SK-N-SH treated with all-trans-retinoic acid at 6 μM for 48 hours (cell line): ENCODE measurements at regions not wholly inside any gene's neighbourhood (a gene's known extent, or its start where the extent isn't known, plus 50 kb on each side); places are given as distances from the start of the nearest gene placed in this dataset.

ENCODE experiments used
- ATAC-seq: fragments of 200-7000 bp; cut with Tn5 transposase; 3 replicates; pipeline ENCODE4 v1.9.1; 2020; ENCODE audit warnings: mild to moderate bottlenecking, moderate library complexity
- ARNTL ChIP-seq: fragments of 450-650 bp; formaldehyde crosslinking; IDR thresholded peaks from 2 replicates; pipeline ENCODE4 v1.5.0; 2020; ENCODE audit warnings: low read depth, mild to moderate bottlenecking, moderate library complexity, borderline replicate concordance
- BACH2 ChIP-seq: fragments of 250-450 bp; sonication (Bioruptor Pico); IDR thresholded peaks from 2 replicates; pipeline ENCODE4 v1.9.0; 2021; ENCODE audit warnings: mild to moderate bottlenecking, borderline replicate concordance
- CSDC2 ChIP-seq: fragments of 250-450 bp; sonication (Bioruptor Pico); IDR thresholded peaks from 2 replicates; pipeline ENCODE4 v1.5.0; 2020; ENCODE audit warnings: mild to moderate bottlenecking, moderate library complexity
- ESRRG ChIP-seq: fragments of 250-450 bp; sonication (Bioruptor Pico); IDR thresholded peaks from 2 replicates; pipeline ENCODE4 v1.6.1; 2021; ENCODE audit warnings: mild to moderate bottlenecking
- GLIS3 ChIP-seq: fragments of 250-450 bp; sonication (Bioruptor Pico); IDR thresholded peaks from 2 replicates; pipeline ENCODE4 v1.5.0; 2020; ENCODE audit warnings: mild to moderate bottlenecking, moderate library complexity
- ISL1 ChIP-seq: fragments of 250-450 bp; sonication (Bioruptor Pico); IDR thresholded peaks from 2 replicates; pipeline ENCODE4 v2.1.2; 2022; ENCODE audit warnings: mild to moderate bottlenecking, moderate library complexity
- OSR1 ChIP-seq: fragments of 250-450 bp; sonication (Bioruptor Pico); IDR thresholded peaks from 2 replicates; pipeline ENCODE4 v1.8.0; 2022; ENCODE audit warnings: moderate library complexity, mild to moderate bottlenecking, inconsistent platforms
- PPARA ChIP-seq: fragments of 250-450 bp; sonication (Bioruptor Pico); IDR thresholded peaks from 2 replicates; pipeline ENCODE4 v1.5.0; 2020; ENCODE audit warnings: mild to moderate bottlenecking, borderline replicate concordance
- RARB ChIP-seq: fragments of 250-450 bp; sonication (Bioruptor Pico); IDR thresholded peaks from 2 replicates; pipeline ENCODE4 v1.8.0; 2021; ENCODE audit warnings: mild to moderate bottlenecking, moderate library complexity
- TCF4 ChIP-seq: fragments of 250-450 bp; sonication (Bioruptor Pico); IDR thresholded peaks from 2 replicates; pipeline ENCODE4 v1.8.0; 2021; ENCODE audit warnings: mild to moderate bottlenecking, moderate library complexity, borderline replicate concordance
- TOX ChIP-seq: fragments of 250-450 bp; sonication (Bioruptor Pico); IDR thresholded peaks from 2 replicates; pipeline ENCODE4 v1.8.0; 2021; ENCODE audit warnings: mild to moderate bottlenecking, moderate library complexity, borderline replicate concordance
- ZC3H10 ChIP-seq: fragments of 250-450 bp; sonication (Bioruptor Pico); IDR thresholded peaks from 2 replicates; pipeline ENCODE4 v1.5.1; 2021; ENCODE audit warnings: mild to moderate bottlenecking, moderate library complexity
- ZFP3 ChIP-seq: fragments of 250-450 bp; sonication (Bioruptor Pico); IDR thresholded peaks from 2 replicates; pipeline ENCODE4 v1.5.0; 2020; ENCODE audit warnings: mild to moderate bottlenecking, moderate library complexity
- ZFP30 ChIP-seq: fragments of 450-650 bp; formaldehyde crosslinking; IDR thresholded peaks from 2 replicates; pipeline ENCODE4 v1.5.0; 2022; ENCODE audit warnings: mild to moderate bottlenecking, moderate library complexity
- ZNF565 ChIP-seq: fragments of 450-650 bp; formaldehyde crosslinking; conservative IDR thresholded peaks from 2 replicates; pipeline ENCODE4 v1.5.0; 2020; ENCODE audit warnings: low read depth, mild to moderate bottlenecking, moderate library complexity
- ZNF70 ChIP-seq: fragments of 450-650 bp; formaldehyde crosslinking; IDR thresholded peaks from 2 replicates; pipeline ENCODE4 v1.5.0; 2020; ENCODE audit warnings: mild to moderate bottlenecking, moderate library complexity
- ZNF8 ChIP-seq: fragments of 450-650 bp; formaldehyde crosslinking; IDR thresholded peaks from 2 replicates; pipeline ENCODE4 v1.5.0; 2020; ENCODE audit warnings: mild to moderate bottlenecking, moderate library complexity
- TF ChIP-seq, protein P1 (sequence below): fragments of 250-450 bp; sonication (Bioruptor Pico); IDR thresholded peaks from 2 replicates; pipeline ENCODE4 v1.5.1; 2020; ENCODE audit warnings: low read depth, mild to moderate bottlenecking, moderate library complexity
- TF ChIP-seq, protein P2 (sequence below): fragments of 250-450 bp; sonication (Bioruptor Pico); IDR thresholded peaks from 2 replicates; pipeline ENCODE4 v1.5.0; 2020; ENCODE audit warnings: mild to moderate bottlenecking, moderate library complexity
- TF ChIP-seq, protein P3 (sequence below): fragments of 250-450 bp; sonication (Bioruptor Pico); IDR thresholded peaks from 2 replicates; pipeline ENCODE4 v1.8.0; 2020; ENCODE audit warnings: mild to moderate bottlenecking, moderate library complexity, borderline replicate concordance
- TF ChIP-seq, protein P4 (sequence below): fragments of 250-450 bp; sonication (Bioruptor Pico); IDR thresholded peaks from 2 replicates; pipeline ENCODE4 v1.5.1; 2021; ENCODE audit warnings: mild to moderate bottlenecking, moderate library complexity
- TF ChIP-seq, protein P5 (sequence below): fragments of 250-450 bp; sonication (Bioruptor Pico); IDR thresholded peaks from 2 replicates; pipeline ENCODE4 v1.8.0; 2021; ENCODE audit warnings: low read depth, mild to moderate bottlenecking, moderate library complexity, borderline replicate concordance

DNA sequence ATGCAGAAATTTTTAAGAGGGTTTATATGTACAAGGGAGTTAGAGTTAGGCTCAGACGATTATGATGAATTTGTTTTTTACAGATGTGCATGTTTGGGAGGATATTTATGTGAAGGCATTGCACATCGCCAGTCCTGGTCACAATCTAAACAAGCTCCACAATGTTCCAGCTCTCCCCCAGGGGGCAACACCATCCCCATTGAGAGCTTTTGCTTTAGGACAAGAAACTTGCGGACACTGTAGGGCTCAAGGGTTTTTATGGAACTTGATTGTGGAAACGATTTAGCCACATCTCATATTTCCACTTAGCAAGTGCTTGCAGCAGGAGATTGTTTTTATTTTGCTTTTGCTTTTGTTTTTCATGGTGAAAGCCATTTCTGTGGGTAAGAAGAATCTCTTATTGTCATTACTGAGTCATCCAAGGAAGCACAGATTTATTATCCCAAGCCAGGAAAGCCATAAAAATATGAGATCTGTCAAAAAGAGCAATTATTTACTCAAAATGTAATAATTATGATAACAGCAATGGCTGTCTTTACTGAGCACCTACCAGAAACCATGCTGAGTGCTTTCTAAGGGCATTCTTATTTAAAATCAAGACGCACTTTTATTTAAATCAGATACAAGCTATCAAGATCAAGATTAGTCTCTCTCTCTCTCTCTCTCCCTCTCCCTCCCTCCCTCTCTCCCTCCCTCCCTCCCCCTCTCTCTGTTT is 276.7 kb upstream of the SRRM4 start:
- TF ChIP-seq ESRRG (CRISPR knock-in tag) (no peak), ISL1 (no peak), CSDC2 (no peak), OSR1 (CRISPR knock-in tag) (no peak), ZFP30 (CRISPR knock-in tag) (no peak)
- TF ChIP-seq, protein P1, sequence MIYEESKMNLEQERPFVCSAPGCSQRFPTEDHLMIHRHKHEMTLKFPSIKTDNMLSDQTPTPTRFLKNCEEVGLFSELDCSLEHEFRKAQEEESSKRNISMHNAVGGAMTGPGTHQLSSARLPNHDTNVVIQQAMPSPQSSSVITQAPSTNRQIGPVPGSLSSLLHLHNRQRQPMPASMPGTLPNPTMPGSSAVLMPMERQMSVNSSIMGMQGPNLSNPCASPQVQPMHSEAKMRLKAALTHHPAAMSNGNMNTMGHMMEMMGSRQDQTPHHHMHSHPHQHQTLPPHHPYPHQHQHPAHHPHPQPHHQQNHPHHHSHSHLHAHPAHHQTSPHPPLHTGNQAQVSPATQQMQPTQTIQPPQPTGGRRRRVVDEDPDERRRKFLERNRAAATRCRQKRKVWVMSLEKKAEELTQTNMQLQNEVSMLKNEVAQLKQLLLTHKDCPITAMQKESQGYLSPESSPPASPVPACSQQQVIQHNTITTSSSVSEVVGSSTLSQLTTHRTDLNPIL (CRISPR knock-in tag), result no peak
- ATAC-seq, result no peak

DNA sequence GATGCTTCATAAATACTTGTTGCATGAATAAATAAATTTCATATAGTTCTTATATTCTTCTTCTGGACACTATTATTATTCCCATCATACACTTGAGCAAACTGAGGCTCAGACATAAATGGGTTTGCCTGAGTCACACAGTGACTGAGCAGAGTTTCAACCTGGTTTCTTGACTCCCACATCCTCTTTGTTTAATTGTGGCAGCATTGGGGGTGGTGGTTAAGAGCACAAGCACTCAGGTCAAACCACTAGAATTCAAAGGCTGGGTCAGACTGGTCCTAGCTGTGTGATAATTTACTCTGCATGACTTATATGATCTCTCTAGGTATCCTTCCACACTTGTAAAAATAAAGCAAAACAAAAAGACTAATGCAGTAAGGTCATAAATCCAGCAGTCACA is 274.9 kb upstream of the SRRM4 start:
- ATAC-seq, result no peak
- TF ChIP-seq, protein P2, sequence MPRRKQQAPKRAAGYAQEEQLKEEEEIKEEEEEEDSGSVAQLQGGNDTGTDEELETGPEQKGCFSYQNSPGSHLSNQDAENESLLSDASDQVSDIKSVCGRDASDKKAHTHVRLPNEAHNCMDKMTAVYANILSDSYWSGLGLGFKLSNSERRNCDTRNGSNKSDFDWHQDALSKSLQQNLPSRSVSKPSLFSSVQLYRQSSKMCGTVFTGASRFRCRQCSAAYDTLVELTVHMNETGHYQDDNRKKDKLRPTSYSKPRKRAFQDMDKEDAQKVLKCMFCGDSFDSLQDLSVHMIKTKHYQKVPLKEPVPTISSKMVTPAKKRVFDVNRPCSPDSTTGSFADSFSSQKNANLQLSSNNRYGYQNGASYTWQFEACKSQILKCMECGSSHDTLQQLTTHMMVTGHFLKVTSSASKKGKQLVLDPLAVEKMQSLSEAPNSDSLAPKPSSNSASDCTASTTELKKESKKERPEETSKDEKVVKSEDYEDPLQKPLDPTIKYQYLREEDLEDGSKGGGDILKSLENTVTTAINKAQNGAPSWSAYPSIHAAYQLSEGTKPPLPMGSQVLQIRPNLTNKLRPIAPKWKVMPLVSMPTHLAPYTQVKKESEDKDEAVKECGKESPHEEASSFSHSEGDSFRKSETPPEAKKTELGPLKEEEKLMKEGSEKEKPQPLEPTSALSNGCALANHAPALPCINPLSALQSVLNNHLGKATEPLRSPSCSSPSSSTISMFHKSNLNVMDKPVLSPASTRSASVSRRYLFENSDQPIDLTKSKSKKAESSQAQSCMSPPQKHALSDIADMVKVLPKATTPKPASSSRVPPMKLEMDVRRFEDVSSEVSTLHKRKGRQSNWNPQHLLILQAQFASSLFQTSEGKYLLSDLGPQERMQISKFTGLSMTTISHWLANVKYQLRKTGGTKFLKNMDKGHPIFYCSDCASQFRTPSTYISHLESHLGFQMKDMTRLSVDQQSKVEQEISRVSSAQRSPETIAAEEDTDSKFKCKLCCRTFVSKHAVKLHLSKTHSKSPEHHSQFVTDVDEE (CRISPR knock-in tag), result no peak
- no peak for TF ChIP-seq TOX (CRISPR knock-in tag)
- TF ChIP-seq ZNF8, result no peak
- TF ChIP-seq, protein P3, sequence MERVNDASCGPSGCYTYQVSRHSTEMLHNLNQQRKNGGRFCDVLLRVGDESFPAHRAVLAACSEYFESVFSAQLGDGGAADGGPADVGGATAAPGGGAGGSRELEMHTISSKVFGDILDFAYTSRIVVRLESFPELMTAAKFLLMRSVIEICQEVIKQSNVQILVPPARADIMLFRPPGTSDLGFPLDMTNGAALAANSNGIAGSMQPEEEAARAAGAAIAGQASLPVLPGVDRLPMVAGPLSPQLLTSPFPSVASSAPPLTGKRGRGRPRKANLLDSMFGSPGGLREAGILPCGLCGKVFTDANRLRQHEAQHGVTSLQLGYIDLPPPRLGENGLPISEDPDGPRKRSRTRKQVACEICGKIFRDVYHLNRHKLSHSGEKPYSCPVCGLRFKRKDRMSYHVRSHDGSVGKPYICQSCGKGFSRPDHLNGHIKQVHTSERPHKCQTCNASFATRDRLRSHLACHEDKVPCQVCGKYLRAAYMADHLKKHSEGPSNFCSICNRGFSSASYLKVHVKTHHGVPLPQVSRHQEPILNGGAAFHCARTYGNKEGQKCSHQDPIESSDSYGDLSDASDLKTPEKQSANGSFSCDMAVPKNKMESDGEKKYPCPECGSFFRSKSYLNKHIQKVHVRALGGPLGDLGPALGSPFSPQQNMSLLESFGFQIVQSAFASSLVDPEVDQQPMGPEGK, result no peak
- TF ChIP-seq OSR1 (CRISPR knock-in tag), result no peak
- TF ChIP-seq ARNTL (CRISPR knock-in tag), result no peak
- no peak for TF ChIP-seq ZNF70
- no peak for TF ChIP-seq ZFP3 (CRISPR knock-in tag)
- TF ChIP-seq CSDC2, result no peak
- no peak for TF ChIP-seq BACH2
- TF ChIP-seq ZNF565, result no peak
- no peak for TF ChIP-seq PPARA (CRISPR knock-in tag)
- TF ChIP-seq, protein P4, sequence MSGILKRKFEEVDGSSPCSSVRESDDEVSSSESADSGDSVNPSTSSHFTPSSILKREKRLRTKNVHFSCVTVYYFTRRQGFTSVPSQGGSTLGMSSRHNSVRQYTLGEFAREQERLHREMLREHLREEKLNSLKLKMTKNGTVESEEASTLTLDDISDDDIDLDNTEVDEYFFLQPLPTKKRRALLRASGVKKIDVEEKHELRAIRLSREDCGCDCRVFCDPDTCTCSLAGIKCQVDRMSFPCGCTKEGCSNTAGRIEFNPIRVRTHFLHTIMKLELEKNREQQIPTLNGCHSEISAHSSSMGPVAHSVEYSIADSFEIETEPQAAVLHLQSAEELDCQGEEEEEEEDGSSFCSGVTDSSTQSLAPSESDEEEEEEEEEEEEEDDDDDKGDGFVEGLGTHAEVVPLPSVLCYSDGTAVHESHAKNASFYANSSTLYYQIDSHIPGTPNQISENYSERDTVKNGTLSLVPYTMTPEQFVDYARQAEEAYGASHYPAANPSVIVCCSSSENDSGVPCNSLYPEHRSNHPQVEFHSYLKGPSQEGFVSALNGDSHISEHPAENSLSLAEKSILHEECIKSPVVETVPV (CRISPR knock-in tag), result no peak
- TF ChIP-seq ZC3H10, result no peak
- TF ChIP-seq GLIS3 (CRISPR knock-in tag), result no peak
- TF ChIP-seq, protein P1 (CRISPR knock-in tag), result no peak
- TF ChIP-seq RARB (CRISPR knock-in tag), result no peak
- TF ChIP-seq, protein P5, sequence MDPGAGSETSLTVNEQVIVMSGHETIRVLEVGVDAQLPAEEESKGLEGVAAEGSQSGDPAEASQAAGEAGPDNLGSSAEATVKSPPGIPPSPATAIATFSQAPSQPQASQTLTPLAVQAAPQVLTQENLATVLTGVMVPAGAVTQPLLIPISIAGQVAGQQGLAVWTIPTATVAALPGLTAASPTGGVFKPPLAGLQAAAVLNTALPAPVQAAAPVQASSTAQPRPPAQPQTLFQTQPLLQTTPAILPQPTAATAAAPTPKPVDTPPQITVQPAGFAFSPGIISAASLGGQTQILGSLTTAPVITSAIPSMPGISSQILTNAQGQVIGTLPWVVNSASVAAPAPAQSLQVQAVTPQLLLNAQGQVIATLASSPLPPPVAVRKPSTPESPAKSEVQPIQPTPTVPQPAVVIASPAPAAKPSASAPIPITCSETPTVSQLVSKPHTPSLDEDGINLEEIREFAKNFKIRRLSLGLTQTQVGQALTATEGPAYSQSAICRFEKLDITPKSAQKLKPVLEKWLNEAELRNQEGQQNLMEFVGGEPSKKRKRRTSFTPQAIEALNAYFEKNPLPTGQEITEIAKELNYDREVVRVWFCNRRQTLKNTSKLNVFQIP (CRISPR knock-in tag), result no peak
- no peak for TF ChIP-seq ESRRG (CRISPR knock-in tag)

DNA sequence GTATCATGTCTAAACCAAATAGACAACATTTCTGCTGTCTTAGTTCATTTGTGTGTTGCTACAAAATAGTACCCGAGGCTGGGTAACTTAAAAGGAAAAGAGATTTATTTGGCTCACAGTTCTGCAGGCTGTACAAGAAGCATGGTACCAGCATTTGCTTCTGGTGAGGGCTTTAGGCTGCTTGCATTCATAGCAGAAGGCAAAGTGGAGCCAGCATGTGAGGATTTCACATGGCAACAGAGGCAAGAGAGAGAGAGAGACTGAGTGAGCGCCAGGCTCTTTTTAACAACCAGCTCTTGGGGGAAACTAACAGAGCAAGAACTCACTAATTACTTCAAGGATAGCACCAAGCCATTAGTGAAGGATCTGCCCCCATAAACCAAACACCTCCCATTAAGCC is 271.4 kb upstream of the SRRM4 start:
- no peak for ATAC-seq
- TF ChIP-seq, protein P4 (CRISPR knock-in tag), result no peak
- TF ChIP-seq, protein P1 (CRISPR knock-in tag), result no peak
- TF ChIP-seq ESRRG (CRISPR knock-in tag), result no peak
- no peak for TF ChIP-seq CSDC2
- no peak for TF ChIP-seq PPARA (CRISPR knock-in tag)
- no peak for TF ChIP-seq OSR1 (CRISPR knock-in tag)
- TF ChIP-seq TOX (CRISPR knock-in tag), result no peak
- TF ChIP-seq TCF4 (CRISPR knock-in tag), result no peak
- no peak for TF ChIP-seq ZNF70
- no peak for TF ChIP-seq ZFP3 (CRISPR knock-in tag)
